ENCODE measurements at regions not wholly inside any gene's neighbourhood (a gene's known extent, or its start where the extent isn't known, plus 50 kb on each side); places are given as distances from the start of the nearest gene placed in this dataset.
"Not testable (repeated sequence)": the region's sequence is repeated elsewhere in the genome, so short reads cannot be mapped to it uniquely, and the experiment has no call there.

- Histone ChIP-seq H3K27me3 (ENCODE audit: control insufficient read depth, low read length) (no peaks in the 10 kb centered on the region), H3K9me3 (ENCODE audit: control insufficient read depth, insufficient read depth, low read length) (peaks cover 33% of the 10 kb centered on the region; the same call in 1 of the 2 replicates), H3K4me2 (ENCODE audit: low read length) (no peak overlapping the region), H4K20me1 (ENCODE audit: control insufficient read depth, insufficient read depth, low read depth, low read length) (no peaks in the 10 kb centered on the region), H3K36me3 (ENCODE audit: control insufficient read depth, low read length) (no peaks in the 10 kb centered on the region), H3K27ac (ENCODE audit: low read depth, low read length) (no peak overlapping the region), H3K79me2 (ENCODE audit: control insufficient read depth, low read length) (no peaks in the 10 kb centered on the region), H3F3A (ENCODE audit: control insufficient read depth, insufficient read depth) (no peaks in the 10 kb centered on the region), H3K9me2 (replicated peaks; ENCODE audit: control insufficient read depth, low read length) (no peaks in the 10 kb centered on the region), H3K4me3 (ENCODE audit: low read length) (no peak overlapping the region), H3K4me1 (ENCODE audit: control insufficient read depth, low read length) (no peaks in the 10 kb centered on the region)
- TF ChIP-seq CTCF (IDR thresholded peaks at IDR 0.05; ENCODE audit: low read depth, low read length, poor library complexity, severe bottlenecking) (no peak), EZH2phosphoT487 (IDR thresholded peaks at IDR 0.05; ENCODE audit: borderline replicate concordance, low read length) (no peak)
These were observed 165.1 kb upstream of the ATP10A start for GRCh38 chr15:26028086-26028740.

- H3K9me3 ChIP-seq (ENCODE audit: control insufficient read depth, insufficient read depth, low read length), result peaks cover 21% of the 10 kb centered on the region; the same call in 1 of the 2 replicates
- not testable (repeated sequence) for H3K4me1 ChIP-seq (ENCODE audit: control insufficient read depth, low read length); H3K4me2 ChIP-seq (ENCODE audit: low read length); H3K27ac ChIP-seq (ENCODE audit: low read depth, low read length); H3K79me2 ChIP-seq (ENCODE audit: control insufficient read depth, low read length); H3K4me3 ChIP-seq (ENCODE audit: low read length); H3K9me2 ChIP-seq (replicated peaks; ENCODE audit: control insufficient read depth, low read length); H4K20me1 ChIP-seq (ENCODE audit: control insufficient read depth, insufficient read depth, low read depth, low read length); H3K27me3 ChIP-seq (ENCODE audit: control insufficient read depth, low read length); H3K36me3 ChIP-seq (ENCODE audit: control insufficient read depth, low read length); H3F3A ChIP-seq (ENCODE audit: control insufficient read depth, insufficient read depth)
These were observed 163.5 kb upstream of the ATP10A start for GRCh38 chr15:26026671-26027070.

GRCh38 chr15:26024241-26024640, 161.1 kb upstream of the ATP10A start:
- Histone ChIP-seq H3K9me3 (ENCODE audit: control insufficient read depth, insufficient read depth, low read length) (peaks cover 34% of the 10 kb centered on the region; the same call in 1 of the 2 replicates), H3K4me3 (ENCODE audit: low read length) (no peak overlapping the region)

More at GRCh38 chr15:26024241-26024640, 161.1 kb upstream of the ATP10A start:
- Histone ChIP-seq H4K20me1 (ENCODE audit: control insufficient read depth, insufficient read depth, low read depth, low read length) (no peaks in the 10 kb centered on the region), H3F3A (ENCODE audit: control insufficient read depth, insufficient read depth) (no peaks in the 10 kb centered on the region), H3K36me3 (ENCODE audit: control insufficient read depth, low read length) (no peaks in the 10 kb centered on the region), H3K27me3 (ENCODE audit: control insufficient read depth, low read length) (no peaks in the 10 kb centered on the region), H3K4me1 (ENCODE audit: control insufficient read depth, low read length) (no peaks in the 10 kb centered on the region), H3K9me2 (replicated peaks; ENCODE audit: control insufficient read depth, low read length) (no peaks in the 10 kb centered on the region), H3K79me2 (ENCODE audit: control insufficient read depth, low read length) (no peaks in the 10 kb centered on the region), H3K27ac (ENCODE audit: low read depth, low read length) (no peak overlapping the region), H3K4me2 (ENCODE audit: low read length) (no peak overlapping the region)
- TF ChIP-seq EZH2phosphoT487 (IDR thresholded peaks at IDR 0.05; ENCODE audit: borderline replicate concordance, low read length) (no peak), CTCF (IDR thresholded peaks at IDR 0.05; ENCODE audit: low read depth, low read length, poor library complexity, severe bottlenecking) (no peak)
